ENCODE measurements at regions not wholly inside any gene's neighbourhood (a gene's known extent, or its start where the extent isn't known, plus 50 kb on each side); places are given as distances from the start of the nearest gene placed in this dataset.

GRCh38 chr14:101040538-101041442 lies 137.3 kb upstream of the RTL1 start:
- Mint-ChIP-seq H3K9me3 (no peaks in the 10 kb centered on the region), H3K4me1 (peaks cover 0 to 2% (median 0%) of the 10 kb centered on the region in 4 donors), H3K36me3 (no peaks in the 10 kb centered on the region), H3K27ac (peak overlapping the region in 1 of 10 donors; percentile 56), H3K27me3 (peaks cover 0 to 9% (median 2%) of the 10 kb centered on the region in 5 donors), H3K4me3 (no peak overlapping the region)
- ATAC-seq (no peak), DNase-seq (no peak)
- POLR2A ChIA-PET = no interaction called here

- H3K9me3 Mint-ChIP-seq = no peaks in the 10 kb centered on the region
- DNase-seq (no peak), ATAC-seq (no peak)
- H3K36me3 Mint-ChIP-seq = no peaks in the 10 kb centered on the region
- H3K4me3 Mint-ChIP-seq = no peak overlapping the region
- POLR2A ChIA-PET = no interaction called here
- peaks cover 0 to 1% (median 0%) of the 10 kb centered on the region in 4 donors for H3K4me1 Mint-ChIP-seq
- H3K27me3 Mint-ChIP-seq = peaks cover 0 to 9% (median 6%) of the 10 kb centered on the region in 5 donors
- no peak overlapping the region for H3K27ac Mint-ChIP-seq
These were observed 140.4 kb upstream of the RTL1 start for GRCh38 chr14:101043891-101044290.

GRCh38 chr14:101044741-101045140 lies 141.2 kb upstream of the RTL1 start:
- Mint-ChIP-seq H3K9me3 (no peaks in the 10 kb centered on the region), H3K27me3 (peaks cover 0 to 12% (median 9%) of the 10 kb centered on the region in 5 donors), H3K27ac (no peak overlapping the region), H3K36me3 (no peaks in the 10 kb centered on the region), H3K4me1 (peaks cover 0 to 1% (median 0%) of the 10 kb centered on the region in 4 donors), H3K4me3 (no peak overlapping the region)
- POLR2A ChIA-PET = interaction anchor here (0.6 kb wide), 1 partner anchor 16 kb away, joined by 3 read pairs; no protein-coding TSS in a partner anchor
- no peak for DNase-seq
- ATAC-seq = no peak

GRCh38 chr14:101045511-101045910 lies 142.0 kb upstream of the RTL1 start:
- H3K27me3 Mint-ChIP-seq = peaks cover 0 to 17% (median 9%) of the 10 kb centered on the region in 5 donors
- H3K9me3 Mint-ChIP-seq = no peaks in the 10 kb centered on the region
- no peak overlapping the region for H3K4me3 Mint-ChIP-seq
- H3K36me3 Mint-ChIP-seq = no peaks in the 10 kb centered on the region
- ATAC-seq = no peak
- POLR2A ChIA-PET = interaction anchor here (0.6 kb wide), 1 partner anchor 16 kb away, joined by 3 read pairs; no protein-coding TSS in a partner anchor
- peaks cover 0 to 1% (median 0%) of the 10 kb centered on the region in 4 donors for H3K4me1 Mint-ChIP-seq
- no peak for DNase-seq
- no peak overlapping the region for H3K27ac Mint-ChIP-seq

GRCh38 chr14:101046071-101046470 lies 142.5 kb upstream of the RTL1 start:
- Mint-ChIP-seq H3K9me3 (no peaks in the 10 kb centered on the region), H3K27me3 (peaks cover 0 to 21% (median 9%) of the 10 kb centered on the region in 5 donors), H3K4me3 (no peak overlapping the region), H3K27ac (no peak overlapping the region), H3K36me3 (no peaks in the 10 kb centered on the region), H3K4me1 (peaks cover 0 to 1% (median 0%) of the 10 kb centered on the region in 4 donors)
- DNase-seq = no peak
- POLR2A ChIA-PET = no interaction called here
- ATAC-seq = no peak

- peaks cover 0 to 21% (median 9%) of the 10 kb centered on the region in 5 donors for H3K27me3 Mint-ChIP-seq
- no peaks in the 10 kb centered on the region for H3K36me3 Mint-ChIP-seq
- H3K4me1 Mint-ChIP-seq = peaks cover 0 to 1% (median 0%) of the 10 kb centered on the region in 4 donors
- ATAC-seq (no peak), DNase-seq (no peak)
- no peak overlapping the region for H3K4me3 Mint-ChIP-seq
- H3K9me3 Mint-ChIP-seq = no peaks in the 10 kb centered on the region
- POLR2A ChIA-PET = no interaction called here
- H3K27ac Mint-ChIP-seq = no peak overlapping the region
These were observed 143.8 kb upstream of the RTL1 start for GRCh38 chr14:101047326-101047725.

GRCh38 chr14:101048766-101049165 lies 145.2 kb upstream of the RTL1 start:
- POLR2A ChIA-PET = no interaction called here

GRCh38 chr14:101049511-101049910 lies 146.0 kb upstream of the RTL1 start:
- peaks cover 0 to 1% (median 0%) of the 10 kb centered on the region in 4 donors for H3K4me1 Mint-ChIP-seq
- no peaks in the 10 kb centered on the region for H3K36me3 Mint-ChIP-seq
- POLR2A ChIA-PET = no interaction called here
- H3K9me3 Mint-ChIP-seq = no peaks in the 10 kb centered on the region
- ATAC-seq = no peak
- no peak overlapping the region for H3K4me3 Mint-ChIP-seq
- DNase-seq = no peak
- H3K27ac Mint-ChIP-seq = no peak overlapping the region
- peaks cover 0 to 28% (median 9%) of the 10 kb centered on the region in 5 donors for H3K27me3 Mint-ChIP-seq

More at GRCh38 chr14:101048766-101049165, 145.2 kb upstream of the RTL1 start:
- Mint-ChIP-seq H3K36me3 (no peaks in the 10 kb centered on the region), H3K4me1 (peaks cover 0 to 1% (median 0%) of the 10 kb centered on the region in 4 donors), H3K27ac (no peak overlapping the region), H3K4me3 (no peak overlapping the region), H3K9me3 (no peaks in the 10 kb centered on the region), H3K27me3 (peaks cover 0 to 28% (median 9%) of the 10 kb centered on the region in 5 donors)
- ATAC-seq = no peak
- DNase-seq = no peak

- POLR2A ChIA-PET = no interaction called here
- H3K27ac Mint-ChIP-seq = no peak overlapping the region
- ATAC-seq (no peak), DNase-seq (no peak)
- no peak overlapping the region for H3K4me3 Mint-ChIP-seq
- no peaks in the 10 kb centered on the region for H3K36me3 Mint-ChIP-seq
- H3K9me3 Mint-ChIP-seq = no peaks in the 10 kb centered on the region
- H3K27me3 Mint-ChIP-seq = peaks cover 0 to 28% (median 7%) of the 10 kb centered on the region in 5 donors
- peaks cover 0 to 1% (median 0%) of the 10 kb centered on the region in 4 donors for H3K4me1 Mint-ChIP-seq
These were observed 146.4 kb upstream of the RTL1 start for GRCh38 chr14:101049942-101050341.

- H3K4me1 Mint-ChIP-seq = peaks cover 0 to 1% (median 0%) of the 10 kb centered on the region in 4 donors
- no peak for ATAC-seq
- no peak for DNase-seq
- no peak overlapping the region for H3K27ac Mint-ChIP-seq
- H3K36me3 Mint-ChIP-seq = no peaks in the 10 kb centered on the region
- no peaks in the 10 kb centered on the region for H3K9me3 Mint-ChIP-seq
- no peak overlapping the region for H3K4me3 Mint-ChIP-seq
- peaks cover 0 to 28% (median 4%) of the 10 kb centered on the region in 5 donors for H3K27me3 Mint-ChIP-seq
- POLR2A ChIA-PET = no interaction called here
These were observed 147.5 kb upstream of the RTL1 start for GRCh38 chr14:101050901-101051490.

GRCh38 chr14:101054671-101055070 lies 151.1 kb upstream of the RTL1 start:
- H3K4me1 Mint-ChIP-seq = no peaks in the 10 kb centered on the region
- DNase-seq = peak in 1 of 10 donors; percentile 13
- H3K27me3 Mint-ChIP-seq = peaks cover 0 to 16% (median 4%) of the 10 kb centered on the region in 5 donors
- H3K4me3 Mint-ChIP-seq = no peak overlapping the region
- no peaks in the 10 kb centered on the region for H3K36me3 Mint-ChIP-seq
- POLR2A ChIA-PET = no interaction called here
- ATAC-seq = no peak
- H3K9me3 Mint-ChIP-seq = peaks cover 0 to 25% (median 9%) of the 10 kb centered on the region in 9 donors
- H3K27ac Mint-ChIP-seq = no peak overlapping the region

GRCh38 chr14:101055106-101055662 lies 151.7 kb upstream of the RTL1 start:
- peak in 1 of 10 donors; percentile 11 for DNase-seq
- no peak for ATAC-seq
- H3K36me3 Mint-ChIP-seq = no peaks in the 10 kb centered on the region
- POLR2A ChIA-PET = no interaction called here
- no peaks in the 10 kb centered on the region for H3K4me1 Mint-ChIP-seq
- no peak overlapping the region for H3K4me3 Mint-ChIP-seq
- peaks cover 0 to 14% (median 4%) of the 10 kb centered on the region in 5 donors for H3K27me3 Mint-ChIP-seq
- no peak overlapping the region for H3K27ac Mint-ChIP-seq
- H3K9me3 Mint-ChIP-seq = peaks cover 0 to 25% (median 9%) of the 10 kb centered on the region in 9 donors

All from naive thymus-derived CD8-positive, alpha-beta T cell (primary cell).